PC-9 (cell line): ENCODE measurements at regions not wholly inside any gene's neighbourhood (a gene's known extent, or its start where the extent isn't known, plus 50 kb on each side); places are given as distances from the start of the nearest gene placed in this dataset.

ENCODE experiments used
- EZH2 ChIP-seq: fragments of 200-600 bp; sonication (generic); IDR thresholded peaks from 2 replicates; pipeline ENCODE4 v1.8.0; 2017; ENCODE audit warnings: antibody characterized with exemption, low read depth
- TF ChIP-seq, protein P1 (sequence below): fragments of 200-600 bp; sonication (generic); conservative IDR thresholded peaks from 2 replicates; pipeline ENCODE4 v1.6.1; 2017; ENCODE audit warnings: mixed run types, antibody characterized with exemption, mild to moderate bottlenecking, moderate library complexity

- TF ChIP-seq, protein P1, sequence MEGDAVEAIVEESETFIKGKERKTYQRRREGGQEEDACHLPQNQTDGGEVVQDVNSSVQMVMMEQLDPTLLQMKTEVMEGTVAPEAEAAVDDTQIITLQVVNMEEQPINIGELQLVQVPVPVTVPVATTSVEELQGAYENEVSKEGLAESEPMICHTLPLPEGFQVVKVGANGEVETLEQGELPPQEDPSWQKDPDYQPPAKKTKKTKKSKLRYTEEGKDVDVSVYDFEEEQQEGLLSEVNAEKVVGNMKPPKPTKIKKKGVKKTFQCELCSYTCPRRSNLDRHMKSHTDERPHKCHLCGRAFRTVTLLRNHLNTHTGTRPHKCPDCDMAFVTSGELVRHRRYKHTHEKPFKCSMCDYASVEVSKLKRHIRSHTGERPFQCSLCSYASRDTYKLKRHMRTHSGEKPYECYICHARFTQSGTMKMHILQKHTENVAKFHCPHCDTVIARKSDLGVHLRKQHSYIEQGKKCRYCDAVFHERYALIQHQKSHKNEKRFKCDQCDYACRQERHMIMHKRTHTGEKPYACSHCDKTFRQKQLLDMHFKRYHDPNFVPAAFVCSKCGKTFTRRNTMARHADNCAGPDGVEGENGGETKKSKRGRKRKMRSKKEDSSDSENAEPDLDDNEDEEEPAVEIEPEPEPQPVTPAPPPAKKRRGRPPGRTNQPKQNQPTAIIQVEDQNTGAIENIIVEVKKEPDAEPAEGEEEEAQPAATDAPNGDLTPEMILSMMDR = no peak
- no peak for TF ChIP-seq EZH2
These were observed 94.5 kb upstream of the FOXQ1 start for GRCh38 chr6:1217396-1217795.
